ENCODE measurements at regions not wholly inside any gene's neighbourhood (a gene's known extent, or its start where the extent isn't known, plus 50 kb on each side); places are given as distances from the start of the nearest gene placed in this dataset.

DNA sequence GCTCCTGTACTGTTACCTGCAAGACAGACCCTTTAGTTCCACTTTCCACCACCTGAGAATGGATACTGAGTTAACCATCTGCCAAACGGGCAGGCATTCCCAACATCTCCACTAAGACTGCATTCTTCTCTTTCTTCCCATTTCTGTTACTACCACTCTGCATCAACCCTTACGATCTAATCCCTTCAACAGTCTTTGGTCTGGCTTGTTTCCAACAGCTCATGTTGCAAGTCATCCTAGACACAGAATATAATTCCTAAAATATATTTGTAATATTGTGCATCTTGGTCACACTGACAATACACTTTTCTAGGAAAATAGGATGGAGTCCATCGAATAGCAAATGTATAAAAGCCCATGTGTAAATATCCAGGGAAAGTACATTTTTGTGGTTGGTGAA lies 166.7 kb downstream of the SIPA1L2 start:
- TF ChIP-seq POLR2AphosphoS5 (IDR thresholded peaks at IDR 0.05) (no peak), POLR2A (IDR thresholded peaks at IDR 0.05; ENCODE audit: low read depth) (no peak)
- TF ChIP-seq, protein P1, sequence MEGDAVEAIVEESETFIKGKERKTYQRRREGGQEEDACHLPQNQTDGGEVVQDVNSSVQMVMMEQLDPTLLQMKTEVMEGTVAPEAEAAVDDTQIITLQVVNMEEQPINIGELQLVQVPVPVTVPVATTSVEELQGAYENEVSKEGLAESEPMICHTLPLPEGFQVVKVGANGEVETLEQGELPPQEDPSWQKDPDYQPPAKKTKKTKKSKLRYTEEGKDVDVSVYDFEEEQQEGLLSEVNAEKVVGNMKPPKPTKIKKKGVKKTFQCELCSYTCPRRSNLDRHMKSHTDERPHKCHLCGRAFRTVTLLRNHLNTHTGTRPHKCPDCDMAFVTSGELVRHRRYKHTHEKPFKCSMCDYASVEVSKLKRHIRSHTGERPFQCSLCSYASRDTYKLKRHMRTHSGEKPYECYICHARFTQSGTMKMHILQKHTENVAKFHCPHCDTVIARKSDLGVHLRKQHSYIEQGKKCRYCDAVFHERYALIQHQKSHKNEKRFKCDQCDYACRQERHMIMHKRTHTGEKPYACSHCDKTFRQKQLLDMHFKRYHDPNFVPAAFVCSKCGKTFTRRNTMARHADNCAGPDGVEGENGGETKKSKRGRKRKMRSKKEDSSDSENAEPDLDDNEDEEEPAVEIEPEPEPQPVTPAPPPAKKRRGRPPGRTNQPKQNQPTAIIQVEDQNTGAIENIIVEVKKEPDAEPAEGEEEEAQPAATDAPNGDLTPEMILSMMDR (IDR thresholded peaks at IDR 0.05) = no peak

Data from esophagus muscularis mucosa (tissue), 3 donors.